DMS53 (cell line): ENCODE measurements at regions not wholly inside any gene's neighbourhood (a gene's known extent, or its start where the extent isn't known, plus 50 kb on each side); places are given as distances from the start of the nearest gene placed in this dataset.

Experiments used
- DNase-seq: peaks from one replicate; lab custom pipeline; 2025; lab: John Stamatoyannopoulos, UW

DNA sequence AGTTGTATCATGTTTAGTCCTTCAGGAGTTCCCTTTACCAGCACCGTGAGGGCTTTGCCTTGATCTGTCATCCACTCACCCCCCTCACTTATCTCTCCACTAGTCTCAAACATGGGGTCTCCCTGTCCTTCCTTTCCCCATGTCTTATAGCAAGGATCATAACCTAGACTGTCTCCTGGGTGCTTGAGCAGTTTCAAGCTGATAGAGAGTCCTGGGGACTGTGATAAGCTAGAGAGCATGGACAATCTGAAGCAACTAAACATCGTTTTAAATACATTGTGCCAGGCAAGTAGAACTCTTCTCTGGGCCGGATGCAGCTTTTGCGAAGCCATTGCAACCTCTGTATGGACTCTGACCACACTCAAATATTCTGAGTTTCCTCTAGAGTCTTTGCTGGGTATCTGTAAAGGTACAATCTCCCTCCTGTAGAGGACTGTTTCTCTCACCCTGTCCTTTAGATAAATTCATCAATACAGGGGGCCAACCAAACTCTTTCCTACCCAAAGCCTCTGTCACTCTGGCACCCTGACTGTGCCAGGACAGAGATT is 684.6 kb upstream of the NR2F2 start:
- no peak for DNase-seq

DNA sequence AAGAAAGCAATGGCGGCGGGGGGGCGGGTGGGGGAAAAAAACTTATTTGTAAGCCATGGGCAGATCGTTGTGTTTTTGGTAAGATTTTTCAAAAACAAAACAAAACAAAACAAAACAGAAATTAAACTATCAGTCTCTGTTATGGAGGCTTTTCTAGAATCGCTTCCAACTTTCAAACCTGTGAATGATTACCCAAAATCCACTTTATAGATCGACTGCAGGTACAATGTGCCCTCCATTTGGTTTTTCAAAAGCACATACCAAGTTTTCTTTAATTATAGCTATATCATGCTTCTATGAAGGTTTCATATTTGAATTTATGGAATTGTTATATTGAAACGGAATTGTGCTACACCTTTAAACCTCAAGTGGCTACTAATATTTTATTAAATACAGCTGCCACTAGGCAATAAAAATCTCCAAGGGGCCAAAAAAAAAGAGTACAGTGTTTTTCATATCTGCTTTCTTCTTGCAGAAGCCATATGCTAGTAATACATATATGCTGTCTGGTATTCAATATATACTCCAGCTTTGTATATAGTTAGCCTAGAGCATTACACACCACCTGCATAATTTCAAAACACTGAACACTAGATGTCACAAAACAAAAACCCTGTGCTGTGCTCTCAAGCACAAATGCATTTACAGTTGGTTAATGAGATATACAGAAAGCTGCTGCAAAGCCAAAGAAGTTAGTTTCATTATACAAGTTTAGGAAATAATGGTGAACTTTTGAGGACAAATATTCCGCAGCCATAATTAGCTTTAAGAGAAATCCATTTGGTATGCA is 683.8 kb upstream of the NR2F2 start:
- DNase-seq = no peak

- DNase-seq = no peak
Measured at GRCh38 chr15:95647531-95648277, 682.8 kb upstream of the NR2F2 start.

- DNase-seq = no peak
Measured at GRCh38 chr15:95653361-95653805, 677.1 kb upstream of the NR2F2 start.

DNA sequence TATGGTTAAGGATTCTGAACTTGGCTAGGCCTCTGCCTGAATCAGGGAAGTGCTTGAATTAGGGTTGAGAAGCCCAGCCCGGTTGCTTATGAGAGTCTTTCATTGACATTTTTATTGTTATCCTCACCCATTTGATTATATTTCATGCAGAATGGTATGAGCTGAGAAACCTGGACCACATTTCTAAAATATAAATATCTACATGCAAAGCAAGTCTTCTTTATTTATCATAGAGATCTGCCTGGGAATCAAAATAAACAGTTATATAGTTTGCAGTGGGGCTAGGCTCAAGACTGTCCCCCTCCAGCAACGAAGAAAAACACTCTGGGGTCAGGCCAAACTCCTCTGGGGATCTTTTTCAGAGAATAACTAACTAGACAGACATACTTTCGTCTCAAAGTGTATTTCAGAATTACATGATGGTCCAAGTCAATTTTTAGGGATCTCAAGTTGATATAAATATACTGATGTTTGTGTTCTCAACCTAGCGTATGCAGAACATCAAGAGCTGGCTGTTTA is 675.4 kb upstream of the NR2F2 start:
- DNase-seq = no peak

GRCh38 chr15:95656595-95656994 is 673.9 kb upstream of the NR2F2 start:
- DNase-seq = no peak

DNA sequence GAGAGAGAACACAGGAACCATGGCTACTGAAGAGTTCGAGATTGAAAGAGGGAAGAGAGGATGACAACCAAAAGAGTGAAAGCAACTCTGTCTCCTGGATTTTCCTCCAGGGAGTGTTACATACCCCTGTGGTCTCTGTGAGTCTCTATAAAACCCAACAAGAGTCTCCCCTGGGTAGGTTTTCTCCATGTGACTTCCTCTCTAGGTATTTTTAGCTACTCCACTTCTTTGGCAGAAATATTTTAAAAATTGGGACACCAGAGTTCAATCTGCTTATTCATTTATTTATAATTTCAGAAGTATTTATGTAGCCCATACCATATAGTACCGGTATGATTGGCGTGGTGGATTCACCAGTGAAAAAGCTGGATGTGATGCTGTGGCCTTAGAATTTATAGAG is 671.7 kb upstream of the NR2F2 start:
- no peak for DNase-seq

DNA sequence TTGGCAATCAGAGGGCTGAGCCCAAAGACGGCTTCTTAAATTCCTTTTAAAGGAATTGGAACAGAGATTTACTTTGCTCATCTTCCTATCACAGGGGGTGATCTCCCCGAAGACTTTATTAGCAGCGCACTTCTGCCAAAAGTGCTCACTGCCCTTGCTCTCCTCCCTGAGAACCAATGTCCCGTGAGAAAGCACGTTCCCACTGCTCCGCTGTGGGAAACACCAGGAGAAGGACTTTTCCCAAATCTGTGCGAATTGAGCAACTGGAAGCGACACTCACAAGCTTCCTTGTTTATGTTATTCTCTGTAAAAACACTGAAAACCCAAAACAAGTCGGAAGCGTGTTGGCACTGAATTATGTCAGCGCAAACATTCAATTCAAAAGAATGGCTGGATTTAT is 670.8 kb upstream of the NR2F2 start:
- no peak for DNase-seq

DNA sequence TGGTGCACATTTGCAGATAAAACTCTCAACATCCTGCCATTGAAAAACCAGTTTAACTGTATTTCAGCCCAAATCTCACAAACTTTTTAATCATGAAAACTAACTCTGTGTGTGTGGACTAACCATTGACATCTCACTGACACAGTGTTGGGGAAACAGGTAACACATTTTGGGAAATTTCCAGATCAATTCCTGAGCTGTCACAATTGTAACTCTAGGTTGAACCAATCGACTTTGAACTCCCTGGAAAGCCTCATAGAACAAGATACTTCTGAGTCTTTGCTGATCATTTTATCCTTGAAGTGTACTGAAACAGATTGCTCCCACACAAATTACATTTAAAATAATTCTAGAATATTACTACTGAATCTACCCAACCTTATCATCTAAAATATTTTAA is 667.9 kb upstream of the NR2F2 start:
- DNase-seq = no peak

DNA sequence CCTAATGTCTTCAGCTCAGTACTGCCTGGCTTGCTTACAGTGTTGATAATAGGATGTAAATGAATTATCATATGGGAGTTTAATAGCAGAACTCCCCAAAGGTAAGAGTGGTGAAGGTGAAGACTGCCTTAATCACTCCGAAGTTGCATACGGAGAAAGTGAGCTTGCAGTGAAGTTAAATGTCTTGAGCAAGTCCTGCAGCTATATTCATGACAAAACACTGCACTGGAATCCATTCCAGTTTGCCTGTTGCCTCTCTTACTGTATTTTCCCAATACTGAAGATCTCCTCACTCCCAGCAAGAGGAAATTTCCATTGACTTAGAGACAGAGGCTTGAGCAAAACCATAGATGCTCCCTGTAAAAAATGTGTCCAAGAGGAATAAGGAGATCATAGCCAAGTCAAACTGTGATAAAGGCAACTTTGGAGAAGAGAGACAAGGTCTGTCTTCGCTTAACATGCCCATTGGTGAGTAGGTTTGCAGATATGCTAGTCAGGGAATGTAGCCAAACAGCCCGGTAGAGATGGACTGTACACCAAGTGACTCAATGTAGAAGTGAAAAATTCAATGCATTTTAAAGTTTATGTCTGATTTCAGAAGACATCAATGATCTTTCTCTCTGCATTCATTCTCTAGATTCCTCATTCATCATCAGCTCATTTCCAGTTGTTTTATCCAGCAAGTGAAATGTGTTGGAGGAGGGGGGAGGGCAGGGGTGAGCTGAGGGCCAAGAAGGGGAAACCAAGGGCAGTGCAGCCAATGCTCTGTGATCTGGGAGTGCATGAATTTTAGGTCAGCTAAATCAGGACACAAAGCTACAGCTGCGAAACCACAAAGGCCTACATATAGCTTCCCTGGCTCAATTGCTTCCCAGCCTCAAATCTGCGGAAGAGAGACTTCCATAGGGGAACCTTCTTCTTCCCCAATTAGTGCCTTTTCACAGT is 667.1 kb upstream of the NR2F2 start:
- no peak for DNase-seq

DNA sequence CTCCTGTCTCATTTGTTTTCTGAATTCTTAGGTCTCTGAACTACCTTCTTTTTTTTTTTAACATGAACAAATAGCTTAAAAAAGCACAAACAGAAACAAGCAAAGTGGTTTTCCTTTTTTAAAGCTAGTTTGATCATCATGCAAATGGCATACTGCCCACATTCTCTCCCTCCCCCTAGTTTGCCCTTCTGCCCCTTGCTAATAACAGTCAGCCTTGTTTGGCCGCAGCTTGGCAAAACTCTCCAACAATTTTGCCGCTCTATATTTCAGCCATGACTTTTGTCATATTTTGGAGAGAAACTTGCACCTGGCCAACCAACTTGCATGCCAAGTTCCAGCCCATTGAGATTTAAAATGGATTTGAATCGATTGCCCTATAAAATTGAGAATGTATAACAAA is 666.0 kb upstream of the NR2F2 start:
- DNase-seq = no peak

GRCh38 chr15:95669146-95669922 is 661.2 kb upstream of the NR2F2 start:
- DNase-seq = no peak

DNA sequence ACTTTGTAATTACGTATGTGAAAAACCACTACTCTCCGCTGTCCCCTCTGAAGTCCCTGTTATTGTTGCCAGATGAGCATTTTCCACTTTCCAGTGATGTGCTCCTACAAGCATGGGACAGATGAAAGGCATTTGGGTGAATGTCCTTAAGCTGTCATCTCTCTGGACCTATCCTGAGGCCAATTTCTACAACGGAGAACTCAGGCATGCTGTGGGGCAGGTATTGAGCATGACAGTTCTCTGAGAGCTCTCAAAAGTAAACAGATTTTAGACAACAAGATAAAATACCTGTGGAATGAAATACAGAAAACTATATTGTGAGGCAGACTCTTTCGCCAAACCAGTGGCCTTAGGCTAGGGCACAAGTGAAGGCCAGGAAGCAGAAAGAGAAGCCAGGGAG is 656.5 kb upstream of the NR2F2 start:
- no peak for DNase-seq

DNA sequence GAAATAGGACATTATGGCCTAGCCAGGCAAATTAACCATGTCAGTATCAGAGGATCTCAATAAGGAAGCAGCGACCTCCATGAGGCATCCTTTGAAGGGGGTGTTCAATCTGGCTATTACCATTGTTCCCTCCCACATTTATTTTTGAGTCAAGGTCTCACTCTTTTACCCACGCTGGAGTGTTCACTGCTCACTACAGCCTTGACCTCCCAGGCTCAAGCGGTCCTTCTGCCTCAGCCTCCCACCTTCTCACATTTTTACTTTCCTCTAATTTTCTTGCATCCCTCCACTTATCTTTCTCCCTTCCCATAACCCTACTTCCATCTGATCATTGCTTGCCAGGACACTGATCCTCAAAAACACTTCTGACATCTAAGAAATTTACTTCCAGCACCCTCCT is 654.0 kb upstream of the NR2F2 start:
- DNase-seq = no peak

- no peak for DNase-seq
Measured at GRCh38 chr15:95679847-95680582, 650.5 kb upstream of the NR2F2 start.

DNA sequence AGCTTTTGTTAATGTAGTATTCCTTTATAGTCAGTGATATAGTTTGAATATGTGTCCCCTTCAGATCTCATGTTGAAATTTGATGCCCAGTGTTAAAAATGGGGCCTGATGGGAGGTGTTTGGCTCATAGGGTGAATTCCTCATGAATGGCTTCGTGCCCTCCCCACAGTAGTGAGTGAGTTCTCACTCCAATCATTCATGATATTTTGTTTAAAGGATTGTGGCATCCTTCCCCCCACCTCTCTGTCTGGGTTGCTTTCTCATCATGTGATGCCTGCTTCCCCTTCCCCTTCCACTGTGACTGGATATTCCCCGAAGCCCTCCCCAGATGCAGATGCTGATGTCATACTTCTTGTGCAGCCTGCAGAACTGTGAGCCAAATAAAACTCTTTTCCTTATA is 649.8 kb upstream of the NR2F2 start:
- no peak for DNase-seq

DNA sequence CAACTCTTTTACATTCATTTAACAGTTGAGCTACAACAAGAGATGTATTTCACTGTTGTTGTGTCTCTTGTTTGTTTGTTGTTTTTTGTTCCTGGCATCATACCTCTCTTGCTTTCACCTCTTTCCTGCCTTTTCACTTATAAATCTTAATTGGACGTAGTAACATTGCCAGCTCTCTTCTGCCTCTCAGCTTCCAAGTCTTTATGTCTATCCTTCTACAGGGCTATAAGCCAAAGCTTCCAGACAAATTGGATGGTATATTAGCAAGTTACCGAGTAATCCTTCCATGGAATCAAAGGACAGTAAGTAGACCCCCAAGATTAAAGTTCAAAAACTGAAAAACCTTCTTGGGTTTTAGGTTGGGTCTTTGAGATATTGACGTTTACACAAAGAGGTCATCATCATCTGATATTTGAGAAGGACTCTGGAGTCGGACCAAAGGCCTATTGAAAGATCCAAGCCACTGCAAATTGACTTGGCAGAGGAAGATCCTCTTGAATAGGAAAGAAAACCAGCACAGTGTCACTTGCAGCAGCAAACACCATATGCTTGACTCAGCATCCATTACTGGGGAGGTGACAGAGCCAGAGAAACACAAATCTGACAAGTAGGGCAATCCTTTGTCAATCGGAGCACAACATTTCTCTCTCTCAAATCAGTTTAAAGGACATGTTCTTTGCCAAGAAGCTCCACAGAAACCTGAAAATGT is 648.5 kb upstream of the NR2F2 start:
- no peak for DNase-seq

GRCh38 chr15:95684126-95684525 is 646.4 kb upstream of the NR2F2 start:
- DNase-seq = no peak

DNA sequence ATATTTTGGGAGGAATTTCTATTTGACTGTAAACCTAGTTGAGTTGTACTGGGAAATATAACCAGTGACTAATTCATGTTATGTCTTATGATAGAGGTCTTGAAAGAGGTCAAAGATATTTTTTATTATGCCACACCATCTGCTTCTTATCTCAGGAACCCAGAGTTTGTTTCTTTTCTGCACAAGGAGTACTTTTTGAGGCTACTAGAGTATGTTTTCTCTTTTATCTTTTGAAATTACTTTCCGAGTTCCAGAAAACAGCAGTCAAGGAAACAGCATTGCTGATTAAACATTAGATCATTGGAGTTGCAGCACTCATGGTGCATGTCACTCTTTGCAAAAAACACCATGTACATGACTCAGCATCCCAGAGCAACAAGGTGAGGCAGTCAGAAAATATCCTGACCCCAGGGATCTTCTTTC is 645.8 kb upstream of the NR2F2 start:
- DNase-seq = no peak

DNA sequence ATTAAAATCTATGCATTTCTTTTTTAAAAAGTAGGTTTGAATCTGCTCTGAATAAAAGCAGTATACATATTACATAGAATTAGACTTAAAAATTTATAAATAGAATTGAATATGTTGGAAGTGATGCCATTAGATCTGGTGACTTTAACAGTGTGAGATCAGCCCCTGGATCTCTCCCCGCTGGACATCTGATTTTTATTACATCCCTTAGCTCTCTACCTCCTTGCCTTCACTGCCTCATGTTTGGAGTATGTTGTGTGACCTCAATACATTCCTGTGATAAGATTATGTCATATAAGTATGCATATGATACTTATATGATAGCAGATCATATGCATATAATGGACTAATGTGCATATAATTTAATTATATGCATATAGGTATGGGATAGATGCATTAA is 643.4 kb upstream of the NR2F2 start:
- no peak for DNase-seq
